ENCODE measurements at regions not wholly inside any gene's neighbourhood (a gene's known extent, or its start where the extent isn't known, plus 50 kb on each side); places are given as distances from the start of the nearest gene placed in this dataset.
"Not testable (repeated sequence)": the region's sequence is repeated elsewhere in the genome, so short reads cannot be mapped to it uniquely, and the experiment has no call there.

- Mint-ChIP-seq H3K4me3 (no peak overlapping the region), H3K27ac (no peak overlapping the region), H3K9me3 (no peaks in the 10 kb centered on the region), H3K4me1 (no peaks in the 10 kb centered on the region), H3K36me3 (no peaks in the 10 kb centered on the region), H3K27me3 (no peaks in the 10 kb centered on the region)
- no peak for DNase-seq
- CTCF ChIA-PET: no interaction called here
Measured at GRCh38 chr17:52604105-52604504, 445.6 kb upstream of the CA10 start.

DNA sequence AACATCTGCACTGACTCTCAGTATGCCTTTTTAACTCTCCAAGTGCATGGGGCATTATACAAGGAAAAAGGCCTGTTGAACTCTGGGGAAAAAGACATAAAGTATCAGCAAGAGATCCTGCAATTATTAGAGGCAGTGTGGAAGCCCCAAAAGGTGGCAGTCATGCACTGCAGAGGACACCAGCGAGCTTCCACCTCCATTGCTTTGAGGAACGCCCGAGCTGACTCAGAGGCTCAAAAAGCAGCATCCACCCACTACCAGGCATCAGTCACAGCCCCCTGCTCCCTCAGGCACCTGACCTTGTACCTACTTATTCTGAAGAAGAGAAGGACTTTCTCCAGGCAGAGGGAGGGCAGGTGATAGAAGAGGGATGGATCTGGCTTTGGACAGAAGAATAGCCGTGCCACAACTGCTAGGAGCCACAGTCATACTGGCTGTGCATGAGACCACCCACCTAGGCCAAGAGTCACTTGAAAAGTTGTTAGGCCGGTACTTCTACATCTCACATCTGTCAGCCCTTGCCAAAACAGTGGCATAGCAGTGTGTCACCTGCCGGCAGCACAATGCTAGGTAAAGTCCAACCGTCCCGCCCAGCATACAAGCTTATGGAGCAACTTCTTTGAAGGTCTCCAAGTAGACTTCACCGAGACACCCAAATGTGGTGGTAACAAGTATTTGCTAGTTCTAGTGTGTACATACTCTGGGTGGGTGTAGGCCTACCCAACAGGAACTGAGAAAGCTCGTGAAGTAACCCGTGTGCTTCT, 439.1 kb upstream of the CA10 start:
- H3K27me3 Mint-ChIP-seq, H3K4me1 Mint-ChIP-seq, DNase-seq, H3K4me3 Mint-ChIP-seq, H3K27ac Mint-ChIP-seq, CTCF ChIA-PET, H3K9me3 Mint-ChIP-seq, H3K36me3 Mint-ChIP-seq: not testable (repeated sequence)

DNA sequence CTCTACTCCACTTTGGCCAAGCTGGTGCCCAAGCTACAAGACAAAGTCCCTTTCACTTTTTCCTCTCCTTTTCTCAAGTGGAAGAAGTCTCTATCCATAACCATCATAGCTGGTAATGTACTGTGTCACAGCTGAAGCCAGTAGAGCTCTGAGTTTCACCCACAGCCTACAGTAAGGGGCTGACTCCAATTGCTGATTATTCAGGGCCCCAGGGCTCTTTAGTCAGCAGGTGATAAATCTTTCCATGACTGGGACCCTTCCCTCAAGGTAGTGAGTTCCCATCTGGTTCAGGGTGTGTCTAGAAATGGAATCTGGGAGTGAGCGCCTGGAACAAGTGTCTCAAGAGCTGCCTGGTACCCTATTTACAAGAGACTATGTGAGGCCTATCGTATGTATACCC, 436.0 kb upstream of the CA10 start:
- no peak for DNase-seq
- peaks cover 9% of the 10 kb centered on the region for H3K9me3 Mint-ChIP-seq
- H3K27ac Mint-ChIP-seq: no peak overlapping the region
- H3K4me3 Mint-ChIP-seq: no peak overlapping the region
- no peaks in the 10 kb centered on the region for H3K27me3 Mint-ChIP-seq
- no peaks in the 10 kb centered on the region for H3K4me1 Mint-ChIP-seq
- CTCF ChIA-PET: no interaction called here
- H3K36me3 Mint-ChIP-seq: no peaks in the 10 kb centered on the region

DNA sequence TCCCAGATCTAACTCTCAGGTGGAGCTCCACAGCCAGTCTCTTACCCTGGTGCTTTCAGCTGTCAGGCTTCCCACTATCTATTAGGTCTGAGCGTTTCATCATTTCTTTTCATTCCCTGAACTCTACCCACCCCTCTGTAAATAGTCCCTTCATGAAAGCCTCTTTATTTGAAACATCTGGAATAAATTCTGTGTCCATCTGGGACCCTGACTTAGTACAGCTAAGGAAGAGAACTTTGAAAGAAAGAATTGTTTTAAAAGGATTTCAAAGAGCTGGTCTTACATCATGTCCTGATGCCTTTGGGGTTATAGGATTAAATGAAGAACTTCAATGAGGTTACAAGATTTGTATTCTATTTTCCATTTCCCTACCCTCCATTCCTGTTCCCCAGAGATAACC, 388.5 kb upstream of the CA10 start:
- Mint-ChIP-seq H3K4me3 (no peak overlapping the region), H3K27me3 (no peaks in the 10 kb centered on the region), H3K9me3 (peaks cover 2% of the 10 kb centered on the region), H3K27ac (no peak overlapping the region), H3K4me1 (no peaks in the 10 kb centered on the region), H3K36me3 (no peaks in the 10 kb centered on the region)
- DNase-seq: no peak
- CTCF ChIA-PET: no interaction called here

GRCh38 chr17:52546493-52546892, 388.0 kb upstream of the CA10 start:
- Mint-ChIP-seq H3K4me1 (no peaks in the 10 kb centered on the region), H3K9me3 (peaks cover 2% of the 10 kb centered on the region), H3K36me3 (no peaks in the 10 kb centered on the region), H3K27me3 (no peaks in the 10 kb centered on the region), H3K27ac (no peak overlapping the region), H3K4me3 (no peak overlapping the region)
- CTCF ChIA-PET: no interaction called here
- no peak for DNase-seq

DNA sequence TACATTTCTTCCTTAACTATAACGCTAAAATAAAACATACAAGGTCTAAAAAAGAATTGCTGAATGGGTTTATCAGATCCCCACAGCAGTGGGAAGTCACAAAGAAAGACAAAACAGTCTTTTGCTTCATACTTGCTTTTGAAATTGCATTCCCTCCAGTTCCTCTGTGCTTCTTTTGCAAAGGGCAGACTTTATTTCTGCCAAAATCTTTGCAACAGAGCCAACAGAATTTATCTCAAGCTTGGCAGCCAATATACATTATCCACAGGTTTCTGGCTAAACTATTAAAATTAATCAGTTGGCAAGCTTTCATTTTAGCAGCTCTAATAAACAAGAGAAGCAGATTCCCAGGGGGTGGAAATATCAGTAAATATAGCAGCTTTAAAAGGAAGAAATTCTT, 378.9 kb upstream of the CA10 start:
- no peak overlapping the region for H3K27ac Mint-ChIP-seq
- no peaks in the 10 kb centered on the region for H3K36me3 Mint-ChIP-seq
- no peaks in the 10 kb centered on the region for H3K4me1 Mint-ChIP-seq
- no peak for DNase-seq
- H3K9me3 Mint-ChIP-seq: no peaks in the 10 kb centered on the region
- H3K27me3 Mint-ChIP-seq: no peaks in the 10 kb centered on the region
- H3K4me3 Mint-ChIP-seq: no peak overlapping the region
- CTCF ChIA-PET: no interaction called here

- H3K36me3 Mint-ChIP-seq: no peaks in the 10 kb centered on the region
- DNase-seq: no peak
- H3K9me3 Mint-ChIP-seq: no peaks in the 10 kb centered on the region
- no peaks in the 10 kb centered on the region for H3K4me1 Mint-ChIP-seq
- CTCF ChIA-PET: no interaction called here
- no peak overlapping the region for H3K4me3 Mint-ChIP-seq
- no peaks in the 10 kb centered on the region for H3K27me3 Mint-ChIP-seq
- H3K27ac Mint-ChIP-seq: no peak overlapping the region
Measured at GRCh38 chr17:52536489-52536888, 378.0 kb upstream of the CA10 start.

GRCh38 chr17:52532373-52532772, 373.9 kb upstream of the CA10 start:
- Mint-ChIP-seq H3K36me3 (no peaks in the 10 kb centered on the region), H3K4me1 (no peaks in the 10 kb centered on the region), H3K27ac (no peak overlapping the region), H3K9me3 (peaks cover 2% of the 10 kb centered on the region), H3K27me3 (no peaks in the 10 kb centered on the region), H3K4me3 (no peak overlapping the region)
- CTCF ChIA-PET: no interaction called here
- DNase-seq: no peak

GRCh38 chr17:52524096-52524637, 365.7 kb upstream of the CA10 start:
- no peaks in the 10 kb centered on the region for H3K4me1 Mint-ChIP-seq

GRCh38 chr17:52517176-52517575, 358.7 kb upstream of the CA10 start:
- no peaks in the 10 kb centered on the region for H3K27me3 Mint-ChIP-seq
- no peaks in the 10 kb centered on the region for H3K4me1 Mint-ChIP-seq
- H3K4me3 Mint-ChIP-seq: no peak overlapping the region
- no peak for DNase-seq
- no peak overlapping the region for H3K27ac Mint-ChIP-seq
- CTCF ChIA-PET: no interaction called here
- no peaks in the 10 kb centered on the region for H3K36me3 Mint-ChIP-seq
- peaks cover 5% of the 10 kb centered on the region for H3K9me3 Mint-ChIP-seq

More at GRCh38 chr17:52524096-52524637, 365.7 kb upstream of the CA10 start:
- Mint-ChIP-seq H3K4me3 (no peak overlapping the region), H3K9me3 (peaks cover 9% of the 10 kb centered on the region), H3K36me3 (no peaks in the 10 kb centered on the region), H3K27ac (no peak overlapping the region), H3K27me3 (no peaks in the 10 kb centered on the region)
- CTCF ChIA-PET: no interaction called here
- no peak for DNase-seq

DNA sequence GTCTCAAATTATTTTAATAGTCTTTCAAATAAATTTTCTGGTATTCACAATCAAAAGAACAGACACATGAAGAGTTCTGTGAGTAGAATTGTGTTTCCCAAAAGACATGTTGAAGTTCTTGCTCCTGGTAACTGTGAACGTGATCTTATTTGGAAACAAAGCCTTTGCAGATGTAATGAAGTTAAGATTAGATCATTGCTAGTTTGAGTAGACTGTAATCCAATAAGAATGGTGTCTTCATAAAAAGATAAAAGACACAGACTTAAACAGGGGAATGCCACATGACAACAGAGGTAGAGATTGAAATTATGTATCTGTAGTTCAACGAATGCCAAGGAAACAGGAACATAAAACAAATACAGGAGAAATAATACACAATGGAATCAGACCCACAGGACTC, 357.4 kb upstream of the CA10 start:
- Mint-ChIP-seq H3K27ac (no peak overlapping the region), H3K9me3 (peaks cover 4% of the 10 kb centered on the region), H3K4me3 (no peak overlapping the region), H3K36me3 (no peaks in the 10 kb centered on the region), H3K27me3 (no peaks in the 10 kb centered on the region), H3K4me1 (no peaks in the 10 kb centered on the region)
- CTCF ChIA-PET: no interaction called here
- DNase-seq: no peak

GRCh38 chr17:52505601-52506000, 347.1 kb upstream of the CA10 start:
- Mint-ChIP-seq H3K36me3 (no peaks in the 10 kb centered on the region), H3K4me3 (no peak overlapping the region)

DNA sequence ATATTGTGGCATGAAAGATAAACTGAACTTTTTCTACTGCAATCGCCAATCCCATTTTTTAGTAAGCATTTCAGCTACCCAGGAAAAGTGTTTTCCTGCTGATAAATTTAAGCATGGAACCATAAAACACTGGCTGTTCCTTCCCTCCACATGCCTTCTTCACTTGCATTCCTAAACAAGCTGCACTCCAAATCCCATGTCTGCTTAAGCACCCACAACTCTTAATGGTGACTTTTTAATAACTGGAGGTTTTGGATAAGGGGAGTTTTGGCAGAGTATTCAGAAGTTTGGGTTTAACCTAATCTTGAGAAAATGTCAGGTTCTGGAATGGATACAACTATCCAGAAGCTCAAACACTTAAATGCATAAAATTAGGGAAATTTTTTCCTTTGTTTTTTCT, 345.6 kb upstream of the CA10 start:
- Mint-ChIP-seq H3K4me3 (no peak overlapping the region), H3K27ac (no peak overlapping the region), H3K9me3 (peaks cover 5% of the 10 kb centered on the region), H3K4me1 (no peaks in the 10 kb centered on the region), H3K27me3 (no peaks in the 10 kb centered on the region), H3K36me3 (no peaks in the 10 kb centered on the region)
- CTCF ChIA-PET: no interaction called here
- DNase-seq: no peak

More at GRCh38 chr17:52505601-52506000, 347.1 kb upstream of the CA10 start:
- H3K27me3 Mint-ChIP-seq: no peaks in the 10 kb centered on the region
- H3K27ac Mint-ChIP-seq: no peak overlapping the region
- peaks cover 5% of the 10 kb centered on the region for H3K9me3 Mint-ChIP-seq
- H3K4me1 Mint-ChIP-seq: no peaks in the 10 kb centered on the region
- no peak for DNase-seq
- CTCF ChIA-PET: interaction anchor here (1.2 kb wide), 1 partner anchor 125 kb away, joined by 3 read pairs; no protein-coding TSS in a partner anchor

GRCh38 chr17:52495646-52496045, 337.1 kb upstream of the CA10 start:
- Mint-ChIP-seq H3K27me3 (no peaks in the 10 kb centered on the region), H3K4me1 (no peaks in the 10 kb centered on the region), H3K36me3 (no peaks in the 10 kb centered on the region), H3K9me3 (peaks cover 5% of the 10 kb centered on the region), H3K27ac (no peak overlapping the region), H3K4me3 (no peak overlapping the region)
- CTCF ChIA-PET: no interaction called here
- DNase-seq: no peak

- DNase-seq: no peak
- Mint-ChIP-seq H3K27me3 (no peaks in the 10 kb centered on the region), H3K9me3 (peaks cover 8% of the 10 kb centered on the region), H3K36me3 (no peaks in the 10 kb centered on the region), H3K4me3 (no peak overlapping the region), H3K27ac (no peak overlapping the region), H3K4me1 (no peaks in the 10 kb centered on the region)
- CTCF ChIA-PET: no interaction called here
Measured at GRCh38 chr17:52482271-52482670, 323.8 kb upstream of the CA10 start.
